ENCODE measurements at regions not wholly inside any gene's neighbourhood (a gene's known extent, or its start where the extent isn't known, plus 50 kb on each side); places are given as distances from the start of the nearest gene placed in this dataset.
"Not testable (repeated sequence)": the region's sequence is repeated elsewhere in the genome, so short reads cannot be mapped to it uniquely, and the experiment has no call there.

DNA sequence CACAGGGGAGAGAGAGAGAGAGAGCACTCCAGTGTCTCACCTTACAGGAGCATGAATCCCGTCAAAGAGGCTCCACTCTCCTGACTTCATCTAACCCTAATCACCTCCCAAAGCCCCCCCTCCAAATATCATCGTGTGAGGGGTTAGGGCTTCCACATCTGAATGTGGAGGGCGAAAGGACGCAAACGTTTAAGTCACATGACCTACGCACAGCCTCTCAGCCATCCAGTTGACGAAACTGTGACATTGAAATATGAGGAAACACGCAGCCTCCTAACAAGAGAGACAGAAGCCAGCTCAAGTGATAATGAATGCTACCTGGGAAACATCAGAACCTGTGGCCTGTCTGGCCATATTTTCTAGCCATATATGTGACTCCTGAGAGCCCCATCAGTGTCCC lies 63.7 kb downstream of the MATN1 start:
- H3K27me3 ChIP-seq (ENCODE audit: control insufficient read depth in 1 of 2, insufficient read depth in 2 of 2, low read length in 2 of 2): peaks cover 2 to 20% of the 10 kb centered on the region in 2 experiments; a peak in 4 of 5 replicates
- ChIA-PET POLR2A (no interaction called here), CTCF (ENCODE audit: low intra/inter-chr PET ratio, low total read pairs) (no interaction called here)
- FAIRE-seq (no peak), DNase-seq (ENCODE audit: low spot score) (no peak), ATAC-seq (no peak)
- H3K4me3 ChIP-seq (replicated peaks in 1 of 3; ENCODE audit: insufficient read depth in 1 of 3, low read depth in 2 of 3, low read length in 3 of 3): no peak overlapping the region
- peaks cover 27% of the 10 kb centered on the region for H3K4me1 ChIP-seq (ENCODE audit: insufficient read depth, low read length)
- H3K27ac ChIP-seq (ENCODE audit: extremely low read length, insufficient read depth, low read length): no peak overlapping the region
- no peak overlapping the region for H2AFZ ChIP-seq (ENCODE audit: low read length)
- no peak overlapping the region for H3K9ac ChIP-seq (ENCODE audit: insufficient read depth, low read depth, low read length)
- 13% methylated on average over 8 of the region's 8 CpGs for WGBS (ENCODE audit: low lambda C conversion rate)
- H3K9me3 ChIP-seq (ENCODE audit: low read length): no peaks in the 10 kb centered on the region
- H3K4me2 ChIP-seq (ENCODE audit: low read depth, low read length): no peak overlapping the region
- no TSS peak for BruUV-seq (replicated peaks)
- TF ChIP-seq, protein P1, sequence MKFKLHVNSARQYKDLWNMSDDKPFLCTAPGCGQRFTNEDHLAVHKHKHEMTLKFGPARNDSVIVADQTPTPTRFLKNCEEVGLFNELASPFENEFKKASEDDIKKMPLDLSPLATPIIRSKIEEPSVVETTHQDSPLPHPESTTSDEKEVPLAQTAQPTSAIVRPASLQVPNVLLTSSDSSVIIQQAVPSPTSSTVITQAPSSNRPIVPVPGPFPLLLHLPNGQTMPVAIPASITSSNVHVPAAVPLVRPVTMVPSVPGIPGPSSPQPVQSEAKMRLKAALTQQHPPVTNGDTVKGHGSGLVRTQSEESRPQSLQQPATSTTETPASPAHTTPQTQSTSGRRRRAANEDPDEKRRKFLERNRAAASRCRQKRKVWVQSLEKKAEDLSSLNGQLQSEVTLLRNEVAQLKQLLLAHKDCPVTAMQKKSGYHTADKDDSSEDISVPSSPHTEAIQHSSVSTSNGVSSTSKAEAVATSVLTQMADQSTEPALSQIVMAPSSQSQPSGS (CRISPR knock-in tag; IDR thresholded peaks at IDR 0.05): no peak
- TF ChIP-seq MBD4 (IDR thresholded peaks at IDR 0.05; ENCODE audit: borderline replicate concordance, low read length) (no peak), ETV5 (CRISPR knock-in tag; IDR thresholded peaks at IDR 0.05; ENCODE audit: borderline replicate concordance) (no peak), SNAPC2 (CRISPR knock-in tag; IDR thresholded peaks at IDR 0.05) (no peak), MATR3 (CRISPR knock-in tag; IDR thresholded peaks at IDR 0.05) (no peak), PHB2 (IDR thresholded peaks at IDR 0.05; ENCODE audit: partially characterized antibody) (no peak)
- TF ChIP-seq, protein P2, sequence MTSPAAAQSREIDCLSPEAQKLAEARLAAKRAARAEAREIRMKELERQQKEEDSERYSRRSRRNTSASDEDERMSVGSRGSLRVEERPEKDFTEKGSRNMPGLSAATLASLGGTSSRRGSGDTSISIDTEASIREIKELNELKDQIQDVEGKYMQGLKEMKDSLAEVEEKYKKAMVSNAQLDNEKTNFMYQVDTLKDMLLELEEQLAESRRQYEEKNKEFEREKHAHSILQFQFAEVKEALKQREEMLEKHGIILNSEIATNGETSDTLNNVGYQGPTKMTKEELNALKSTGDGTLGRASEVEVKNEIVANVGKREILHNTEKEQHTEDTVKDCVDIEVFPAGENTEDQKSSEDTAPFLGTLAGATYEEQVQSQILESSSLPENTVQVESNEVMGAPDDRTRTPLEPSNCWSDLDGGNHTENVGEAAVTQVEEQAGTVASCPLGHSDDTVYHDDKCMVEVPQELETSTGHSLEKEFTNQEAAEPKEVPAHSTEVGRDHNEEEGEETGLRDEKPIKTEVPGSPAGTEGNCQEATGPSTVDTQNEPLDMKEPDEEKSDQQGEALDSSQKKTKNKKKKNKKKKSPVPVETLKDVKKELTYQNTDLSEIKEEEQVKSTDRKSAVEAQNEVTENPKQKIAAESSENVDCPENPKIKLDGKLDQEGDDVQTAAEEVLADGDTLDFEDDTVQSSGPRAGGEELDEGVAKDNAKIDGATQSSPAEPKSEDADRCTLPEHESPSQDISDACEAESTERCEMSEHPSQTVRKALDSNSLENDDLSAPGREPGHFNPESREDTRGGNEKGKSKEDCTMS (CRISPR knock-in tag; conservative IDR thresholded peaks at IDR 0.05): no peak
- TF ChIP-seq, protein P3, sequence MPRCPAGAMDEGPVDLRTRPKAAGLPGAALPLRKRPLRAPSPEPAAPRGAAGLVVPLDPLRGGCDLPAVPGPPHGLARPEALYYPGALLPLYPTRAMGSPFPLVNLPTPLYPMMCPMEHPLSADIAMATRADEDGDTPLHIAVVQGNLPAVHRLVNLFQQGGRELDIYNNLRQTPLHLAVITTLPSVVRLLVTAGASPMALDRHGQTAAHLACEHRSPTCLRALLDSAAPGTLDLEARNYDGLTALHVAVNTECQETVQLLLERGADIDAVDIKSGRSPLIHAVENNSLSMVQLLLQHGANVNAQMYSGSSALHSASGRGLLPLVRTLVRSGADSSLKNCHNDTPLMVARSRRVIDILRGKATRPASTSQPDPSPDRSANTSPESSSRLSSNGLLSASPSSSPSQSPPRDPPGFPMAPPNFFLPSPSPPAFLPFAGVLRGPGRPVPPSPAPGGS (CRISPR knock-in tag; IDR thresholded peaks at IDR 0.05): no peak
- TF ChIP-seq, protein P4, sequence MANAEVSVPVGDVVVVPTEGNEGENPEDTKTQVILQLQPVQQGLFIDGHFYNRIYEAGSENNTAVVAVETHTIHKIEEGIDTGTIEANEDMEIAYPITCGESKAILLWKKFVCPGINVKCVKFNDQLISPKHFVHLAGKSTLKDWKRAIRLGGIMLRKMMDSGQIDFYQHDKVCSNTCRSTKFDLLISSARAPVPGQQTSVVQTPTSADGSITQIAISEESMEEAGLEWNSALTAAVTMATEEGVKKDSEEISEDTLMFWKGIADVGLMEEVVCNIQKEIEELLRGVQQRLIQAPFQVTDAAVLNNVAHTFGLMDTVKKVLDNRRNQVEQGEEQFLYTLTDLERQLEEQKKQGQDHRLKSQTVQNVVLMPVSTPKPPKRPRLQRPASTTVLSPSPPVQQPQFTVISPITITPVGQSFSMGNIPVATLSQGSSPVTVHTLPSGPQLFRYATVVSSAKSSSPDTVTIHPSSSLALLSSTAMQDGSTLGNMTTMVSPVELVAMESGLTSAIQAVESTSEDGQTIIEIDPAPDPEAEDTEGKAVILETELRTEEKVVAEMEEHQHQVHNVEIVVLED (CRISPR knock-in tag; IDR thresholded peaks at IDR 0.05; ENCODE audit: borderline replicate concordance): no peak
- in situ Hi-C loops (cut with HindIII; ENCODE audit: extremely low pct_ligation_motif_present, low pct_unique_long_range_greater_than_20kb) (no loop called here), intact Hi-C loops (cut with micrococcal nuclease; ENCODE audit: unreplicated experiment) (no loop called here)
- H3K36me3 ChIP-seq (replicated peaks in 1 of 2; ENCODE audit: control insufficient read depth in 1 of 2, insufficient read depth in 2 of 2, low read length in 2 of 2): no peaks in the 10 kb centered on the region
- H3K79me2 ChIP-seq (ENCODE audit: insufficient read depth, low read length): no peaks in the 10 kb centered on the region
- H4K20me1 ChIP-seq (ENCODE audit: insufficient read depth, low read length): no peaks in the 10 kb centered on the region

DNA sequence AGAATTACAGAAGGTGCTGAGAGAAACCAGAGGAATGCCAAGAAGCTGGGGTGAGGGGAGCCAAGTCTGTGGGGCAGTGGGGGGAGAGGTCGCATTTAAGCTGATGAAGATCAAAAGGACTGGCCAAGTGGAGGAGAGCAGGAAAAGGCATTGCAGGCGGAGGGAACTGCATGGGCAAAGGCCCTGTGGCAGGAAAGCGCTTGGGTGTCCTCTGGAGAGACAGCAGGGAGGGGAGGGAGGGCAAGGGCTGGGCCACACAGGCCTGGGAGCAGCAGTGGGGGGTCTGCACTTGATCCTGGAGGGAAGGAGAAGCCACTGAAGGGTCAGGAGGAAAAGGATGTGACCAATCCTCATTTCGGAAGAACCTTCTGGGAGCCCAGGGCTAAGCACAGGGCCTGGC lies 65.0 kb downstream of the MATN1 start:
- H3K4me3 ChIP-seq (replicated peaks in 1 of 3; ENCODE audit: insufficient read depth in 1 of 3, low read depth in 2 of 3, low read length in 3 of 3); FAIRE-seq; H2AFZ ChIP-seq (ENCODE audit: low read length); H3K4me2 ChIP-seq (ENCODE audit: low read depth, low read length); ATAC-seq; in situ Hi-C loops (cut with HindIII; ENCODE audit: extremely low pct_ligation_motif_present, low pct_unique_long_range_greater_than_20kb); CTCF ChIA-PET (ENCODE audit: low intra/inter-chr PET ratio, low total read pairs); POLR2A ChIA-PET; H3K27ac ChIP-seq (ENCODE audit: extremely low read length, insufficient read depth, low read length); BruUV-seq (replicated peaks); H3K9me3 ChIP-seq (ENCODE audit: low read length); intact Hi-C loops (cut with micrococcal nuclease; ENCODE audit: unreplicated experiment); H3K79me2 ChIP-seq (ENCODE audit: insufficient read depth, low read length); DNase-seq (ENCODE audit: low spot score); H3K36me3 ChIP-seq (replicated peaks in 1 of 2; ENCODE audit: control insufficient read depth in 1 of 2, insufficient read depth in 2 of 2, low read length in 2 of 2); H3K9ac ChIP-seq (ENCODE audit: insufficient read depth, low read depth, low read length); H4K20me1 ChIP-seq (ENCODE audit: insufficient read depth, low read length): not testable (repeated sequence)
- WGBS (ENCODE audit: low lambda C conversion rate): 39% methylated on average over 4 of the region's 4 CpGs
- Histone ChIP-seq H3K27me3 (ENCODE audit: control insufficient read depth in 1 of 2, insufficient read depth in 2 of 2, low read length in 2 of 2) (peaks cover 2 to 16% of the 10 kb centered on the region in 2 experiments; a peak in 4 of 5 replicates), H3K4me1 (ENCODE audit: insufficient read depth, low read length) (peaks cover 14% of the 10 kb centered on the region)
